B cell (primary cell): ENCODE measurements at regions not wholly inside any gene's neighbourhood (a gene's known extent, or its start where the extent isn't known, plus 50 kb on each side); places are given as distances from the start of the nearest gene placed in this dataset.

Experiments used
- CTCF ChIP-seq: fragments of 200-600 bp; IDR thresholded peaks from one replicate; pipeline ENCODE4 v1.8.0; 2022; ENCODE audit warnings: antibody characterized with exemption, mild to moderate bottlenecking
- EZH2 ChIP-seq: IDR thresholded peaks from 2 replicates; pipeline ENCODE4 v1.6.1; 2012; ENCODE audit warnings: borderline replicate concordance, low read depth, mild to moderate bottlenecking, moderate library complexity, low read length; ENCODE audit not compliant: insufficient read depth, poor library complexity, severe bottlenecking

DNA sequence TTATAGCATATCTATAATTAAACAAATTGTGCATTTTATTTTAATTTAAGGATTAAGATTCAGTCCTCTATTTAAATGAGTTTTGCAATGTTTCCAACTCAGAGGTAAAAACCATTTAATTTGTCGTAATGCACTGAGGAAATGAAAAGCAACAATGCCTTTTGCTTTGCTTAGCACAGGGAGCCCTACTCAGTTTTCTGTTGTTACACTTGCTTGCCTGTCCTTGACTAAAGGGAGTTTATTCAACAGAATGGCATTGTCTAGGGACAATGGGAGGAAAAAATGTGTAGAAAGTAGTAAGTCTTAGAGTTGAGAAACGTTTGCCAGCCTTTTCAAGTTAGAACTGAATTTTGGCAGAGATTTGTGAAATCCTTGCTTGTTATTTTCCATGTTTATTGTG is 734.2 kb upstream of the ANO3 start:
- TF ChIP-seq CTCF (no peak), EZH2 (no peak)
